Upper lobe of right lung (tissue), 1 donor: ENCODE measurements at regions not wholly inside any gene's neighbourhood (a gene's known extent, or its start where the extent isn't known, plus 50 kb on each side); places are given as distances from the start of the nearest gene placed in this dataset.

Source experiments
- ATAC-seq: fragments of 200-7000 bp; cut with Tn5 transposase; one replicate; pipeline ENCODE4 v1.9.1; 2020; ENCODE audit warnings: mild to moderate bottlenecking, moderate library complexity
- DNase-seq: peaks from one replicate; pipeline ENCODE4 v3.0.0-alpha.2; 2020
- H3K27ac ChIP-seq: fragments of 200-600 bp; one replicate; pipeline ENCODE4 v1.8.0; 2022
- H3K27me3 ChIP-seq: fragments of 200-600 bp; one replicate; pipeline ENCODE4 v1.8.0; 2022; ENCODE audit warnings: mild to moderate bottlenecking
- H3K36me3 ChIP-seq: fragments of 200-600 bp; one replicate; pipeline ENCODE4 v1.8.0; 2022
- H3K4me1 ChIP-seq: fragments of 200-600 bp; one replicate; pipeline ENCODE4 v1.8.0; 2022
- H3K4me3 ChIP-seq: fragments of 200-600 bp; one replicate; pipeline ENCODE4 v1.8.0; 2022; ENCODE audit warnings: mild to moderate bottlenecking
- H3K9me3 ChIP-seq: fragments of 200-600 bp; one replicate; pipeline ENCODE4 v1.8.0; 2022
- CTCF ChIP-seq: fragments of 200-600 bp; IDR thresholded peaks from one replicate; pipeline ENCODE4 v1.8.0; 2022; ENCODE audit warnings: antibody characterized with exemption
- intact Hi-C: fragments of 100-400 bp; cut with DNase I; formaldehyde crosslinking; loops from one replicate; pipeline ENCODE4 v1.11.0; 2022
- donor health status: DM: no; HTN: yes; CAD: no; lungs with severe emphysema.

- H3K36me3 ChIP-seq: no peaks in the 10 kb centered on the region
- TF ChIP-seq CTCF: no peak
- ATAC-seq (no peak), DNase-seq (no peak)
- no peaks in the 10 kb centered on the region for H3K9me3 ChIP-seq
- H3K27me3 ChIP-seq: no peaks in the 10 kb centered on the region
- H3K27ac ChIP-seq: no peak overlapping the region
- H3K4me1 ChIP-seq: peaks cover 7% of the 10 kb centered on the region
- intact Hi-C loops: no loop called here
- H3K4me3 ChIP-seq: no peak overlapping the region
Measured at GRCh38 chr10:113967126-113967525, 76.5 kb upstream of the ADRB1 start.

- no peak for ATAC-seq
- intact Hi-C loops: no loop called here
- H3K36me3 ChIP-seq: no peaks in the 10 kb centered on the region
- H3K4me1 ChIP-seq: no peaks in the 10 kb centered on the region
- no peak for TF ChIP-seq CTCF
- no peak overlapping the region for H3K4me3 ChIP-seq
- H3K27me3 ChIP-seq: no peaks in the 10 kb centered on the region
- H3K9me3 ChIP-seq: no peaks in the 10 kb centered on the region
- H3K27ac ChIP-seq: no peak overlapping the region
- no peak for DNase-seq
Measured at GRCh38 chr10:113970641-113971040, 73.0 kb upstream of the ADRB1 start.

GRCh38 chr10:113971349-113971973, 72.2 kb upstream of the ADRB1 start:
- TF ChIP-seq CTCF: no peak
- ATAC-seq (no peak), DNase-seq (no peak)
- Histone ChIP-seq H3K36me3 (no peaks in the 10 kb centered on the region), H3K9me3 (no peaks in the 10 kb centered on the region), H3K4me1 (no peaks in the 10 kb centered on the region), H3K27ac (no peak overlapping the region), H3K27me3 (no peaks in the 10 kb centered on the region), H3K4me3 (no peak overlapping the region)
- intact Hi-C loops: no loop called here

- TF ChIP-seq CTCF: no peak
- Histone ChIP-seq H3K27me3 (no peaks in the 10 kb centered on the region), H3K4me1 (no peaks in the 10 kb centered on the region), H3K27ac (no peak overlapping the region), H3K4me3 (no peak overlapping the region), H3K36me3 (no peaks in the 10 kb centered on the region), H3K9me3 (no peaks in the 10 kb centered on the region)
- intact Hi-C loops: no loop called here
- DNase-seq: no peak
- no peak for ATAC-seq
Measured at GRCh38 chr10:113977174-113977573, 66.5 kb upstream of the ADRB1 start.

- H3K36me3 ChIP-seq: no peaks in the 10 kb centered on the region
- TF ChIP-seq CTCF: no peak
- H3K9me3 ChIP-seq: no peaks in the 10 kb centered on the region
- no peaks in the 10 kb centered on the region for H3K27me3 ChIP-seq
- intact Hi-C loops: no loop called here
- peaks cover 5% of the 10 kb centered on the region for H3K4me1 ChIP-seq
- H3K27ac ChIP-seq: no peak overlapping the region
- ATAC-seq (no peak), DNase-seq (no peak)
- H3K4me3 ChIP-seq: no peak overlapping the region
Measured at GRCh38 chr10:113978802-113979201, 64.9 kb upstream of the ADRB1 start.

- Histone ChIP-seq H3K27ac (no peak overlapping the region), H3K36me3 (no peaks in the 10 kb centered on the region), H3K9me3 (no peaks in the 10 kb centered on the region), H3K4me1 (peaks cover 5% of the 10 kb centered on the region), H3K4me3 (no peak overlapping the region), H3K27me3 (no peaks in the 10 kb centered on the region)
- intact Hi-C loops: no loop called here
- DNase-seq (no peak), ATAC-seq (no peak)
- TF ChIP-seq CTCF: no peak
Measured at GRCh38 chr10:113979409-113979808, 64.3 kb upstream of the ADRB1 start.
